Heart left ventricle (tissue), 13 donors: ENCODE measurements at regions not wholly inside any gene's neighbourhood (a gene's known extent, or its start where the extent isn't known, plus 50 kb on each side); places are given as distances from the start of the nearest gene placed in this dataset.

Experiments
- POLR2A ChIP-seq, 2 donors: fragments of 450-650 bp; IDR thresholded peaks; one replicate each; pipeline ENCODE4 v1.6.1; 2017; ENCODE audit warnings: antibody characterized with exemption in 2 of 2, mild to moderate bottlenecking in 2 of 2, moderate library complexity in 2 of 2
- TF ChIP-seq, protein P1 (sequence below), 12 donors: fragments of 200-600 bp; sonication (generic) in 4 of 12; IDR thresholded peaks; one replicate each; pipeline versions ENCODE4 v1.5.0 to v1.8.0; 2018 to 2022; ENCODE audit warnings: antibody characterized with exemption in 12 of 12, mild to moderate bottlenecking in 5 of 12
- donor health status: ischemic (EF 13 %, LVEDD 7.1; RV severe dilation, severe dysfunction).
- donor health status: DM: no; HTN: yes; CAD: no.
- donor health status: DM: no; HTN: no; CAD: no.
- donor health status: ischemic (EF 25% LVEDD 6.9; RV normal size, moderate dysfunction).
- donor health status: ischemic (EF 25% LVEDD 5.7; RV mildly dilated, moderate dysfunction).
- donor health status: ischemic (EF 35%, LVEDD 5.7; RV mildly dilated, moderate dysfunction).
- donor health status: nonischemic (EF 11% LVEDD 7.7; RV severe dilation, severe dysfunction).
- donor health status: DM: yes; HTN: yes; CAD: no.
- donor health status: PGD.
- donor health status: ischemic (EF 29% LVEDD 5.4; RV normal size, mild dysfunction).
- donor health status: nonischemic (EF 23%, LVEDD 6.1; RV moderate dilation, normal function).

DNA sequence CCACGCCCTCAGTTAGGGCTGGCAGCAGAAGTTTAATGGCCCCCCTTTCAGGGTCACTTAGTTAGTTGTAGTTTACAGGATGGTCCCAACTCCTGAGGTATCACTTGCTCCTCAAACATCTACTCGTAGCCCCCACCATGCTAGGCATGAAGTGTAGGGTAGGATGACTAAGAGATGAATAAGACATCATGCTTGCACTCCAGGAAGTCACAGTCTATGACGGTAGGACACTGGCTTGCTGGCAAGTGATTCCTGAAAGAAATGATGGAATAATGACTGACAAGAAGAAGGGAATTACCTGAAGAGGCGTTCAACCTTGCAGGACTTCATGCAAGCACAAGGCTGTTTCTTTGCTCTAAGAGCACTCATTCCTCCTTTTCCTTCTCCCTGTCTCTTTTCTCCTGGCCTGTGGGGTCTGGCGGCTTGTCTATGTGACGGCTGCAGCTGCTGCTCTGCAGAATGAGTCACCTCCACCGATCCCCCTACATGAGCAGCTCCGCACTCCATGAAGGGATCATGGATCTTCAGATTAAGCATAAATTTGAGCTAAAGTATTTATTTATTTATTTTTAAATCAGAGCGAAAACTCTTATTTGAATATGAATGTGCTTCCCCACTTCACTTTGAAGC is 82.9 kb upstream of the BOC start:
- TF ChIP-seq, protein P1, sequence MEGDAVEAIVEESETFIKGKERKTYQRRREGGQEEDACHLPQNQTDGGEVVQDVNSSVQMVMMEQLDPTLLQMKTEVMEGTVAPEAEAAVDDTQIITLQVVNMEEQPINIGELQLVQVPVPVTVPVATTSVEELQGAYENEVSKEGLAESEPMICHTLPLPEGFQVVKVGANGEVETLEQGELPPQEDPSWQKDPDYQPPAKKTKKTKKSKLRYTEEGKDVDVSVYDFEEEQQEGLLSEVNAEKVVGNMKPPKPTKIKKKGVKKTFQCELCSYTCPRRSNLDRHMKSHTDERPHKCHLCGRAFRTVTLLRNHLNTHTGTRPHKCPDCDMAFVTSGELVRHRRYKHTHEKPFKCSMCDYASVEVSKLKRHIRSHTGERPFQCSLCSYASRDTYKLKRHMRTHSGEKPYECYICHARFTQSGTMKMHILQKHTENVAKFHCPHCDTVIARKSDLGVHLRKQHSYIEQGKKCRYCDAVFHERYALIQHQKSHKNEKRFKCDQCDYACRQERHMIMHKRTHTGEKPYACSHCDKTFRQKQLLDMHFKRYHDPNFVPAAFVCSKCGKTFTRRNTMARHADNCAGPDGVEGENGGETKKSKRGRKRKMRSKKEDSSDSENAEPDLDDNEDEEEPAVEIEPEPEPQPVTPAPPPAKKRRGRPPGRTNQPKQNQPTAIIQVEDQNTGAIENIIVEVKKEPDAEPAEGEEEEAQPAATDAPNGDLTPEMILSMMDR (IDR thresholded peaks at IDR 0.05), result no peak
- TF ChIP-seq POLR2A (IDR thresholded peaks at IDR 0.05), result no peak
